MCF 10A (cell line): ENCODE measurements at regions not wholly inside any gene's neighbourhood (a gene's known extent, or its start where the extent isn't known, plus 50 kb on each side); places are given as distances from the start of the nearest gene placed in this dataset.
"Not testable (repeated sequence)": the region's sequence is repeated elsewhere in the genome, so short reads cannot be mapped to it uniquely, and the experiment has no call there.

Source experiments
- BruUV-seq: library from RNA; stranded (reverse); fragments of 400-500 nt; replicated peaks from 2 replicates; lab custom pipeline; 2021; lab: Mats Ljungman, UMichigan
- CTCF ChIA-PET: fragments of 300-600 bp; sonication (Branson Sonifier 250); formaldehyde crosslinking; extraction: SDS; loops from one replicate; lab custom pipeline; 2021; ENCODE audit warnings: antibody characterized with exemption, inconsistent platforms; lab: Yijun Ruan, JAX
- POLR2A ChIA-PET: fragments of 300-600, 350-650 bp; sonication (Branson Sonifier 250); formaldehyde crosslinking; extraction: SDS; loops from one replicate; lab custom pipeline; 2020; ENCODE audit warnings: antibody characterized with exemption, inconsistent platforms; lab: Yijun Ruan, JAX
- DNase-seq: peaks from one replicate; pipeline ENCODE4 v3.0.0-alpha.2; 2018; ENCODE audit not compliant: unreplicated experiment
- H3K27ac Mint-ChIP-seq: one replicate; pipeline ENCODE4 v1.8.0; 2022; ENCODE audit warnings: mild to moderate bottlenecking, low read depth, mixed read lengths; ENCODE audit not compliant: unreplicated experiment
- H3K27me3 Mint-ChIP-seq: one replicate; pipeline ENCODE4 v1.8.0; 2022; ENCODE audit warnings: mixed read lengths; ENCODE audit not compliant: insufficient read depth, unreplicated experiment
- H3K36me3 Mint-ChIP-seq: one replicate; pipeline ENCODE4 v1.8.0; 2022; ENCODE audit warnings: mild to moderate bottlenecking, moderate library complexity, mixed read lengths; ENCODE audit not compliant: insufficient read depth, unreplicated experiment
- H3K4me1 Mint-ChIP-seq: one replicate; pipeline ENCODE4 v1.8.0; 2022; ENCODE audit warnings: mixed read lengths; ENCODE audit not compliant: insufficient read depth, unreplicated experiment
- H3K4me3 Mint-ChIP-seq: one replicate; pipeline ENCODE4 v1.8.0; 2022; ENCODE audit warnings: mild to moderate bottlenecking, moderate library complexity, mixed read lengths; ENCODE audit not compliant: unreplicated experiment
- H3K9me3 Mint-ChIP-seq: one replicate; pipeline ENCODE4 v1.8.0; 2022; ENCODE audit warnings: mixed read lengths; ENCODE audit not compliant: unreplicated experiment
- intact Hi-C: fragments of 100-400 bp; cut with micrococcal nuclease; formaldehyde crosslinking; loops from 2 replicates; pipeline ENCODE4 v1.14.1; 2022
- TF ChIP-seq, protein P1 (sequence below): fragments of 200-600 bp; IDR thresholded peaks from one replicate; pipeline ENCODE4 v1.8.0; 2022; ENCODE audit warnings: antibody characterized with exemption, mild to moderate bottlenecking; ENCODE audit not compliant: unreplicated experiment

DNA sequence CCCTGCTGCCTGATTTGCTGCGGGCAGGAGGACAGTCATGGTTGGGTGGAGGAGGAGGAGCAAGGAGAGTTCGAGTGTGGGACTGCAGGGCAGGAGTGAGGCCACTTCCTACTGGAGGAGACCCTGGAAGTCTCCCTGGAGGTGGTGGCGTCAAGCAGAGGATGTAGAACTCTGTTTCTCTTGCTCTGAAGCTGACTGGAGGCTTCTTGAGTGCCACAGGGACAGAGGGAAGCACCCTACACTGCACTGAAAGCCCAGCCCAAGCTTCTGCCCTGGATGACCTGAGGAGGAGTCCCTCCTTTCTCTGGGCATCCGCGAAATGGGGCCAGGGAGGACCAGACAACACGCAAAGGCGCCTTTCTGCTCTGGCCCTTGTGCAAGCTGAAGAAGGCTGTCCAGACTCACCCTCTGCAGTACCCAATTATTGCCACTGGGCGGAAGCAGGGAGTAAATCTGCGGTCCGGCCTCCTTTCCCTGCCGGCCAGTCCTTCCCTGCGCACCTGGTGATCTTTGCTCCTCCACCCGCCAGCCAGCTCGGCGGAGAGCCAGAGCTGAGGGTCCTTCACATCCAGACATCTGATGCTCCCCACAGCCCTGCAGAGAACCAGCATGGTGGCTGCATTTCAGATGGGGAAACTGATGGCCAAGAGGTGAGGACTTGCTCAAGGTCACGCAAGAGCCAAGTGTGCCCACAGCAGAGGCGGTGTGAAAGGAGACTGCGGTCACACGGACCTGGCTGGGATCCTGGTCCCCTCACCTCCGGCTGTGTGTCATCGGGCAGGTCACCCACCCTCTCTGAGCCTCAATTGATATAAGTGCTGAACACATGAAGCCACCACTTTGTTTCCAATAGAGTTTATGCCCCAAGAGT, 207.1 kb downstream of the TBC1D2B start:
- H3K4me1 Mint-ChIP-seq: peaks cover 6% of the 10 kb centered on the region
- DNase-seq: peak; percentile 70
- H3K4me3 Mint-ChIP-seq: no peak overlapping the region
- no TSS peak for BruUV-seq
- peaks cover 14% of the 10 kb centered on the region for H3K27me3 Mint-ChIP-seq
- TF ChIP-seq, protein P1, sequence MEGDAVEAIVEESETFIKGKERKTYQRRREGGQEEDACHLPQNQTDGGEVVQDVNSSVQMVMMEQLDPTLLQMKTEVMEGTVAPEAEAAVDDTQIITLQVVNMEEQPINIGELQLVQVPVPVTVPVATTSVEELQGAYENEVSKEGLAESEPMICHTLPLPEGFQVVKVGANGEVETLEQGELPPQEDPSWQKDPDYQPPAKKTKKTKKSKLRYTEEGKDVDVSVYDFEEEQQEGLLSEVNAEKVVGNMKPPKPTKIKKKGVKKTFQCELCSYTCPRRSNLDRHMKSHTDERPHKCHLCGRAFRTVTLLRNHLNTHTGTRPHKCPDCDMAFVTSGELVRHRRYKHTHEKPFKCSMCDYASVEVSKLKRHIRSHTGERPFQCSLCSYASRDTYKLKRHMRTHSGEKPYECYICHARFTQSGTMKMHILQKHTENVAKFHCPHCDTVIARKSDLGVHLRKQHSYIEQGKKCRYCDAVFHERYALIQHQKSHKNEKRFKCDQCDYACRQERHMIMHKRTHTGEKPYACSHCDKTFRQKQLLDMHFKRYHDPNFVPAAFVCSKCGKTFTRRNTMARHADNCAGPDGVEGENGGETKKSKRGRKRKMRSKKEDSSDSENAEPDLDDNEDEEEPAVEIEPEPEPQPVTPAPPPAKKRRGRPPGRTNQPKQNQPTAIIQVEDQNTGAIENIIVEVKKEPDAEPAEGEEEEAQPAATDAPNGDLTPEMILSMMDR: peak; percentile 79
- ChIA-PET CTCF (interaction anchor here (0.5 to 1.4 kb wide), 9 partner anchors 9 to 825 kb away, joined by 3 to 6 read pairs (median 4); no protein-coding TSS in a partner anchor), POLR2A (interaction anchor here (0.5 to 0.6 kb wide), 3 partner anchors 175 to 496 kb away, joined by 3 to 4 read pairs (median 3); no protein-coding TSS in a partner anchor)
- H3K36me3 Mint-ChIP-seq: no peaks in the 10 kb centered on the region
- intact Hi-C loops: loop anchor here (5.0 kb wide), 1 partner anchor 238 kb away; the partner anchor contains the start of gene LINGO1
- H3K9me3 Mint-ChIP-seq: no peaks in the 10 kb centered on the region
- no peak overlapping the region for H3K27ac Mint-ChIP-seq

DNA sequence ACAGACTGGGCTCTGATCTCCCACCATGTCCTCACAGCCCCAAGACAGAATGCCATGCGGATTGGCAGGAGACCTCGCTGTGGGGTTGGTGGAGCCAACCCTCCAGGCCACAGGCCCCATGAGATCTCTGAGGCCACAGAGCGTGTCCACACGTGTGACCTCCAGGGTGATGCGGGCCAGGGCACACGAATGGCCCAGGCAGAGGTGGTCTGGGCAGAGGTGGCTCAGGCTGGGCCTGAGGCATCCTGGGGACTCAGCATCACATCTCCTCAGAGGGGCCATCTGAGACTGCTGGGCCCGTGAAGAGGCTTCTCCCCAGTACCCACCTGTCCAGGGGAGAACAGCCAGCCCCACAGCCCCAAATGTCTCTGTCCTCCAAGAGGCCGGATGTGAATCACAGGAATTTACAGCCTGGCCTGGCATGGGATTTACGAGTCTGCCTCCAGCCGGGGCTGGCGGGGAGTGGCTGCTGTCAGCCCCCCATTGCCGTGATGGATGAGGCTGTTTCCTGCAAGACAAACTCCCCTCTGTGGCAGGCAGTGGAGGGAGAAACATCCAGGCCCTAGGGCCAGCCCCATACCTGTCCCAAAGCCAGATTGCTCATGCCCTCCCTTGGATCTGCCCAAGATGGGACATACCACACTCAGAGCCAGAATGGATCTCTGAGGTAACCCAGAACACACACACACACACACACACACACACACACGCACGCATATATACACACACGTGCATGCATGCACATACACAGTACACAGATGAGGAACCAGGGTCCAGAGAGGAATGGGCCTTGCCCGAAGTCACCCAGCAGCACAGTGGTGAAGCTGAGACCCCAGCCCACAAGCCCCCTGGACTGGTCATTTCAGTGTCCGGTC, 208.3 kb downstream of the TBC1D2B start:
- Mint-ChIP-seq H3K27ac (no peak overlapping the region), H3K4me3 (no peak overlapping the region), H3K9me3 (no peaks in the 10 kb centered on the region), H3K4me1 (peaks cover 6% of the 10 kb centered on the region), H3K36me3 (no peaks in the 10 kb centered on the region), H3K27me3 (peaks cover 14% of the 10 kb centered on the region)
- ChIA-PET CTCF (interaction anchor here (0.6 to 2.7 kb wide), 4 partner anchors 12 to 244 kb away, joined by 3 to 6 read pairs (median 5); partner anchors contain the start of gene LINGO1), POLR2A (interaction anchor here (0.7 kb wide), 1 partner anchor 363 kb away, joined by 3 read pairs; no protein-coding TSS in a partner anchor)
- peak; percentile 32 for DNase-seq
- TF ChIP-seq, protein P1: no peak
- no TSS peak for BruUV-seq
- intact Hi-C loops: no loop called here

DNA sequence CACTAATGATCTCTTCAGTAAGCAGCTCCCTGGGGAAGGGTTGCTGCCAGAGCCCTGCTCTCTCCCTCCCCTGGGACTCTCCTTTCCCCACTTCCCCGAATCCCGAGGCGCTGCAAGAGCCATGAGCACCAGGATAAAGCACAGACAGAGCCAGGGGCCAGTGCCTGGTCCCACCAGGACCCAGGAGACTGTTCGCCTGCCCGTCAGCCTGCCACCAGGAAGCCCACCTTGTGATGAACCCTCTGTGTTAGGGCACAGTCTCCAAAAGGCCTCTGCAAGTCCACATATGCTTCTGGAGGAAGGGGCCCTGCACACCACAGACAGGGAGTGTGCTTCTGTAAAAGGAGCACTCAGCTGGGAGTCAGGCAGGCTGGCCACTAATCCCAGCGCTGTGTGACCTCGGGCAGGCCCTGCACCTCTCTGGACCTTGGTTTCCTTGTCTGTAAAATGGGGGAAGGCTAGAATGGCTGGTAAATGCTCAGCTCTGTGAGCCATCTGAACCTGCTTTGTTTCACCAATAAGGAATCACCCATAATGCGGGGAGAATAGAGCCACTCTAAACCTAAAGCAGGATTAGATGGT, 209.4 kb downstream of the TBC1D2B start:
- intact Hi-C loops, H3K27ac Mint-ChIP-seq, BruUV-seq, H3K4me3 Mint-ChIP-seq, H3K4me1 Mint-ChIP-seq, H3K9me3 Mint-ChIP-seq, DNase-seq, H3K36me3 Mint-ChIP-seq: not testable (repeated sequence)
- H3K27me3 Mint-ChIP-seq: peaks cover 14% of the 10 kb centered on the region
- CTCF ChIA-PET: interaction anchor here (0.6 to 2.7 kb wide), 2 partner anchors 78 to 235 kb away, joined by 3 to 6 read pairs; partner anchors contain the start of gene LINGO1
- POLR2A ChIA-PET: interaction anchor here (0.6 to 0.7 kb wide), 2 partner anchors 362 to 728 kb away, joined by 3 to 5 read pairs; no protein-coding TSS in a partner anchor
